GM10248 (cell line): ENCODE measurements at regions not wholly inside any gene's neighbourhood (a gene's known extent, or its start where the extent isn't known, plus 50 kb on each side); places are given as distances from the start of the nearest gene placed in this dataset.

ENCODE experiments used
- CTCF ChIA-PET: fragments of 300-600 bp; sonication (Branson Sonifier 250); formaldehyde crosslinking; extraction: SDS; loops from one replicate; lab custom pipeline; 2021; ENCODE audit warnings: antibody characterized with exemption; lab: Yijun Ruan, JAX
- POLR2A ChIA-PET: fragments of 350-650 bp; sonication (Branson Sonifier 250); formaldehyde crosslinking; extraction: SDS; loops from one replicate; lab custom pipeline; 2020; ENCODE audit warnings: antibody characterized with exemption; lab: Yijun Ruan, JAX
- DNase-seq: peaks from one replicate; pipeline ENCODE4 v3.0.0; 2012; ENCODE audit errors: extremely low spot score
- CTCF ChIP-seq: IDR thresholded peaks from 2 replicates; pipeline ENCODE4 v1.5.1; 2012; ENCODE audit warnings: mild to moderate bottlenecking, low read depth; ENCODE audit errors: extremely low read depth, missing control alignments, control extremely low read depth

GRCh38 chr10:121182219-121182618 lies 331.1 kb downstream of the WDR11 start:
- ChIA-PET CTCF (no interaction called here), POLR2A (no interaction called here)
- no peak for TF ChIP-seq CTCF
- DNase-seq, result no peak

GRCh38 chr10:121183236-121183635 lies 332.1 kb downstream of the WDR11 start:
- TF ChIP-seq CTCF, result no peak
- no peak for DNase-seq
- ChIA-PET POLR2A (no interaction called here), CTCF (no interaction called here)

DNA sequence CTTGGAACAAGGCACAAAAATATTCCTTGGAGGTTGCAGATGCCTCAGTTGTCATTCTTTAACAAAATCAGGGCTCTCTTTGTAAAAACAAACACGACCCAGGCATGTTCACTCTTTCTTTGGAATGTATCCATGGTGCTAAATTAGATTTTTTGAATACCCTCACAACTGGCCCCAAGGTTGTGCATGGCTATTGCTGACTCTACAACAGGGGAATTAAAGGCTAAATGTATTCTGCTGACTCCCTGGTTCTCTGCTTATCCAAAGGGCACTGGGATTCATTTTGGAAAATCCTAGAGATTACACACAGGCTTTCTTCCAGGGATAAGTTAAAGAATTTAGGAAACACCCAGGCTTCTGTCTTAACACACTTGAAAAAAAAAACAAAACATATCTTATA lies 332.5 kb downstream of the WDR11 start:
- no peak for DNase-seq
- ChIA-PET POLR2A (no interaction called here), CTCF (no interaction called here)
- TF ChIP-seq CTCF, result no peak

- ChIA-PET CTCF (interaction anchor here (1.0 to 1.1 kb wide), 2 partner anchors 9 to 20 kb away, joined by 3 read pairs; no protein-coding TSS in a partner anchor), POLR2A (no interaction called here)
- TF ChIP-seq CTCF, result no peak
- no peak for DNase-seq
Observed at GRCh38 chr10:121185816-121186455, 334.8 kb downstream of the WDR11 start.

GRCh38 chr10:121187391-121187790 lies 336.2 kb downstream of the WDR11 start:
- DNase-seq, result no peak
- ChIA-PET POLR2A (no interaction called here), CTCF (interaction anchor here (1.1 to 1.2 kb wide), 3 partner anchors 11 to 45 kb away, joined by 3 read pairs; no protein-coding TSS in a partner anchor)
- no peak for TF ChIP-seq CTCF

DNA sequence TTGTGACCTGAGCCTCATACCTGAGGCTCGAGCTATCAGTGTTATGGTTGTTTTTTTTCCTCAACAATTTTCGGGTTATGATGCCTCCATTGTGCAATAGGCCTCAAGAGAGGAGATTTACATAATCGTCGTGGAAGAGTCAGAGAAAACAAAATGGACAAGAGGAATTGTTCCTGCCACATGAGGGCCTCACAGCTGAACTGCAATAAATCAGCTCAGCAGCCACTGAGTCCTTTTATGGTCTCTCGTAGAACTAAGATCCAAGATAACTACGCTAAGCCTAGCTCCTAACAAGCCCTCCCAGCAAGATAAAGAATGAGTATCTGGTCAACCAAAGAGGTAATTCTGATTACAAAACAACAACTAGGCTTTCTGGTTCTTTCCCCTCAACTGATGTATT lies 336.8 kb downstream of the WDR11 start:
- ChIA-PET CTCF (interaction anchor here (1.0 to 1.2 kb wide), 3 partner anchors 12 to 67 kb away, joined by 3 read pairs; no protein-coding TSS in a partner anchor), POLR2A (no interaction called here)
- DNase-seq, result no peak
- no peak for TF ChIP-seq CTCF
